GM21529 (cell line): ENCODE measurements at regions not wholly inside any gene's neighbourhood (a gene's known extent, or its start where the extent isn't known, plus 50 kb on each side); places are given as distances from the start of the nearest gene placed in this dataset.
A peak's percentile ranks its signal among the peaks of the same experiment; 100 is the strongest.

ENCODE experiments used
- ATAC-seq: cut with Tn5 transposase; IDR thresholded peaks from one replicate; pipeline ENCODE4 v1.9.1; 2021; ENCODE audit not compliant: unreplicated experiment

- no peak for ATAC-seq
Observed at GRCh38 chr12:67425394-67425793, 156.2 kb downstream of the CAND1 start.

DNA sequence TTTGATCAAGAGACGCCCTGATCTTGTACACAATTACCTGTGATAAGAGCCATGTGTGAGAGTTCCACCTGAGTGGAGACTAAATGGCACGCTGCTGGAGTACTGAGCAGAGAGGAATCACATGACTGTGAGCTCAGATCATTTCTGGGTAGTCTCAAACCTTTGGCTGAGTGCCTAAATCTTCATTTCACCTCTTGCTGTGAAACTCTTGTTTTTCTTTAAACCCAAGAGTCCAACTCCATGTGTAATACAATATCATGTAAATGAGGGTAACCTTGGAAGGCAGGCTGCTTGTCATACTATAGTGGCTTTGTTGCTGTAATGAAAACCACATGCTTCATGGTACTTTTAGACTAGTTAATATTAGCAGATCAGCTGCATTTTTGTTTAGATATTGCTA is 156.9 kb downstream of the CAND1 start:
- no peak for ATAC-seq

DNA sequence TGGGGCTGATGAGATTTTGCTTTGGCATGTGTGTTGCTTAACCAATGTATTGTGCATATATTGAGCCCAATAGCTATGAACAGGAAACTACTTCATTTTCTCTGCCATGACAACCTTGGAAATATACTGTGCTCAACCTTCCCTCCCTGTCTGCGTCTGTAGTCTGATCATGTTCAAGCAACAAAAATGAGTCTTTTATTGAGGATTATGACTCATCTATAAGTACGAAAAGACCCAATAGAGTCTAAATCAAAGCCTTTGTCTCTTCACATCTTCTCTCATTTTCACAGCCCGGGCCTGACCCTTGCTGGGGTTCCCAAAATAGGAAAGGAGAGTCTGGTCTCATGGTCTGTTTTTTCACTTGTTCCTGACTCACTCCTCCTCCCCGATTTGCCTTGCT is 158.2 kb downstream of the CAND1 start:
- ATAC-seq: no peak

DNA sequence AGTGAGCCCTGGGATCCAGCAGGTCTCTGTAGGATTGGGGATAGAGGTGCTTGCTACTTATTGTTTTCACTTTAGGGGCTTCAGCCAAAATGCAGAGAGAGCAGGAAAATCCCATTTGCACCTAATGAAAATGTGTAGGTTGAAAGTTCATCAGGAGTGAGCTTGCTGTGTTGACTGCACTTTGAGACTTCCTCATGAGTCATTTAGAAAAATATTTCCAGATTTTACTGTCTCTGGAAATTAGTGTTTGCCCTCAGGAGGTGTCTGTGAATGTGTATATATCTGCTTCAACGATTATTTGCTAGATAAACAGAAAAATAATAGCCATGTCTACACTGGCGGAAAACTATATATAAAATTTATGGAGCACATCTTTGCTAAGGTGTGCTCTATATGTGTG is 159.3 kb downstream of the CAND1 start:
- ATAC-seq: no peak

- no peak for ATAC-seq
Observed at GRCh38 chr12:67430708-67431335, 161.7 kb downstream of the CAND1 start.

DNA sequence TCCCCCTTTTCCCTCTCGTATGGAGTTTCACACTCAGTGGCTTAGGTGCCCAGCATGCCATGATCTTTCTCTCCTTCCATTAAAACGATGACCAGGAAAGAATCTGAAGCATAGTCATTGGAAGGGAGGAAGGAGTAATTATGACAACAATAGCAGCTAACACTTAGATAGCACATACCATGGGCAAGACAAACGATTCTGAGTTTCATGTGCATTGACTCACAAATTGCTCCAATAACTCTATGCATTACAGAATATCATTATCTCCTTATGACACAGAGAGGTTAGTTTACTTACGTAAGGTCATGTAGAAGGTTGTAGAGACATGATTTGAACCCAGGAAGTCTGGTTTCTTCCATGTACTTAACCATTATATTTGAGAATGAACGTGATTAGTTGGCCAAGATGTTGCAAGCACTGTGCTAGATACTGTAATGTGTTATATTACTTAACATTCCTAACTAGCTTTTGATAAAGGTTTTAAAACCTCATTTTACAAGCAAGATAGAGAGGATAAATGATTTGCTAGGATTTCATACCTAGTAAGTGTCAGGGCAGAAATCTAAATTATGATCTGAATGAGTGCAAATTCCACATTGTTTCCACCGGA is 162.4 kb downstream of the CAND1 start:
- ATAC-seq: no peak

DNA sequence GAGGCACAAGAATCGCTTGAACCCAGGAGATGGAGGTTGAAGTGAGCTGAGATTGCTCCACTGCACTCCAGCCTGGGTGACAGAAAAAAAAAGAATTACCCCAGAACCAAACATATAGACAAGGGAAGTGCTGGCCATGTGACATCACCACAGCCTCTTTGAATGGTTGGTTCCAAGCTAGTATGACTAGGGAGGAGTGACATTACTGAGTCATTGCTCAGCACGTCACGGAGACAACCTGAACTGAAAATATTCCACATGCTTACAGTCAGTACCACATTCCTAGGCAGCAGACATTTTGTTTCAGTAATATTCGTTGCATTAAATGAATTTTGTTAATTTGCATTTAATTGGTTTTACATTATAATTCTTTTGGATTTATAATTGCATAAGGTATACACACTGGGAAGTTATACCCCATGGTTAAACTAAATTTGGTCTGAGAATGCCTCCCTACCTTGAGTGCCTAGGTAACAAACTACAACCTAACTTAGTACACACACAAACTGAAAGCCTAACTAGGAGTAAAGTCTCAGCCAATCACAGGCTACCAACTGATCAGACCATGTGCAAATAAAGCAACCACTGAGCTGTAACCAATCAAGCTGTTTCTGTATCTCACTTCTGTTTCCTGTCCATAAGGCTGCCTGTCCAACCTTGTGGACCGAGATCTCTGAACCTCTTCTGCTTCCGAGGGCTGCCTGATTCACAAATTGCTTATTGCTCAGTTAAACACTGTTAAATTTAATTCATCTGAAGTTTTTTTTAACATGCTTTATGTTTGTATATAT is 164.4 kb downstream of the CAND1 start:
- ATAC-seq: peak; percentile 91

DNA sequence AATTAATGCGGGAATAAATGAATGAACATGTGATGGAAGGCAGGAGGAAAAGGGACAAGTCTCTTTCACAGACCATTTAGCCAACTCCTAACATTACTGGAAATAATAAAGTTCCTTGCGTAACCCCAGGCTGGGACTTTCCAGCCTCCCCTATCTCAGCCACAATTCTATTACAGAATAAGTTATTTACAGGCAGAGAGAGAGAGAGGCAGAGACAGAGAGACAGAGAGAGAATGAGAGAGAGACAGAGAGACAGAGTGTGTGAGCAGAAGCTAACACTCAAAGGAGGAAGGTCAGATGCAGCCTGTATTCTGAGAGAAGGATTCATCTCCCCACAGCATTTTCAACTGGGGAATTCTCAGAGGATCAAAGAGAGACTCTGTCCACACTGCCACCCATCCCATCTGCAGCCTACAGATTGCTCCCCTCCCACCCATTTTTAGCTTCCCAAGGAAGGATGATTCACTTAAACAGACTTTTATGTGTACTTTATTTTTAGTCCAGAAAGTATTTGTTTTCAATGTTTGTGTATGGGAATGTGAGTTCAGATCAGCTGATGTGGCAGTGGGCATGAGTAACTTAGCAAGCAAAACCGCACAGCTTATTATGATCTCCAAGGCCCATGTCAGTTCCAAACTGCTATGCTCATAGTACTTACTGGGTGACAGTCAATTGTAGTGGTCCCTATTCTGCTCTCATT is 165.7 kb downstream of the CAND1 start:
- ATAC-seq: no peak

GRCh38 chr12:67436230-67436629 is 167.1 kb downstream of the CAND1 start:
- no peak for ATAC-seq

DNA sequence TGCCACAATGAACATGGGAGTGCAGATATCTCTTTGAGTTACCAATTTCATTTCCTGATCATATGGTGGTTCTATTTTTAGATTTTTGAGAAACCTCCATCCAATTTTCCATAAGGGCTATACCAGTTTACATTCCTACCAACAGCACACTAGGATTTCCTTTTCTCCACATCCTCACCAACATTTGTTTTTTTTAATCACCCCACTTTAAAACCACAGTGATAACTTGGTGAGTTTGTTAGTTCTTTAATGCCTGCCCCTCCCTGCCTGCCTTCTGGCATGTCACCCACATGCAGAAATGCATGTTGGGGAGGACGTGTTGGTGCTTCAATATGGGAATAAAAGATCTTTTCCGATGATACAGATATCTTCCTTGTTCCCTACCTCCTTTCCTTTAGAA is 167.9 kb downstream of the CAND1 start:
- ATAC-seq: no peak

DNA sequence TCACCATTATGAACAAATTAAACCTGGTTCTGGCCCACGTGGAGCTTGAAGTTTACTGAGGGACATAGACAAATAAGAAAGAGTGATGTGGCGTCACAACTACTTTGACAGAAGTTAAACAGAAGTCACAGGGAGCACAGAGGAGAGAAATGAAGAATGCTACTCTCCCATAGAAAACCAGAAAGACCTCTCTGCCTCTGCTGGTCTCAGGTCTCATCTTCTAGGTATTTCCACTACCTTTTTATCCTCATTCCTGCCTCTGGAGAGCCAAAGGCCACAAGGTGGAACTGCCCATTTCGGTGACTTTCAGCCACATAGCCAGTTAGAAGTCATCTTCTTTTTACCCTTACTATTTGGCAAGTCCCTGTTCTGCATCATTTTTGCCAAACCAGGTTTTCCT is 170.5 kb downstream of the CAND1 start:
- ATAC-seq: no peak

DNA sequence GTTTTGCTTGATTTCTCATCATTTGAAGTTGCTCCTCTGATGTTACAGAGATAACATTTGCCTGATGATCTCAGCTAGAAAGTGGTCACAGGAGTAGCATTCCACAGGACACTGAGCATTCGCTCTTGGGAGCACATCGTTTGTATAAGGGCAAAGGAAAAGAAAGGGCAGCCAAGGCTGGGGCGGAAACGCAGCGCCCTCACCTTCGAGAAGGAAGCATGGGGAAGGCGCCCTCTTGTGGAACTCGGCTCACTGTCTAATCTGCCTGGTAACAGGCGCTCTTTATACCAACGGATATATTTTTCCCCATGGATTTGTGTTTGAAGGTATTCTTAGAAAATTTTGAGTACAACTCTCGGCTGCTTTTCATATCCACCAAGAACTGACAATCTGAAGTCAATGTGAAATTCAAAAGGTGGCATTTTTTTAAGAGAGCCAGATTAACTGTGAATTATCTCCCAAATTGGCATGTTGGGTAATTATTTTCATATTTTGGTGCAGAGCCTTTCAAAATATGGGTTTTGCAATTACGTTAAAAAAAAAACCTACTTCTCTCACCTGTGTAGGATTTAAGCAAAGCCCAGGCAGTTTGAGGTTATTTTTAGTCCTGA is 172.7 kb downstream of the CAND1 start:
- peak; percentile 97 for ATAC-seq

GRCh38 chr12:67442347-67442841 is 173.2 kb downstream of the CAND1 start:
- no peak for ATAC-seq

DNA sequence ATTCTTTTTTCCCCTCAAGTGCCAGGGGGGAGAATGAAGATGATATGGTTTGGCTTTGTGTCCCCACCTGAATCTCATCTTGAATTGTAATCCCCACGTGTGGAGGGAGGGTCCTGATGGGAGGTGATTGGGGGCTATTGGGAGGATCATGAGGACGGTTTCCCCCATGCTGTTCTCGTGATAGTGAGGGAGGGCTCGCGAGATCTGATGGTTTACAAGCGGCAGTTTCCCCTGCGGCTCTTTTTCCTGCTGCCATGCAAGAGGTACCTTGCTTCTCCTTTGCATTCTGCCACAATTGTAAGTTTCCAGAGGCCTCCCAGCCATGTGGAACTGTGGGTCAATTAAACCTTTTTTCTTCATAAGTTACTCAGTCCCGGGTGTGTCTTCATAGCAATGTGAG is 173.7 kb downstream of the CAND1 start:
- ATAC-seq: no peak

DNA sequence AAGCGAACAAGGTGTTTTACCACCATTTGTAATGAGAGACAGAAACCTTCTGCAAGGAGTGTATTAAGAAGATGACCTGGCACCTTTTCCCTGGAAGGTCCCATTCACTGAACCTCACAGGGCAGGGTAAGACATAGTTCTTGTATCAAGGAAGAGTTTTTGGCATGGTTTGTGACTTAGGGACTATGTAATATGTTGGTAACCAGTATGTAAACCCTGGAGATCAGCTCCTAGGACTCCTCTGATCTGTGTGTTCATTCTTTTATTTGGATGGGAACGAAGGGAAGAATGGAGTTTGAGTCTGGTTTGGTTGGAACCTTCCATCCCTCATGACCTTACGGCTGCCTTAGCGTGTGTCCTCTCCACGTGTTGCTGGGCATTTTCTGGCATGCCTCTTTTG is 175.4 kb downstream of the CAND1 start:
- no peak for ATAC-seq

DNA sequence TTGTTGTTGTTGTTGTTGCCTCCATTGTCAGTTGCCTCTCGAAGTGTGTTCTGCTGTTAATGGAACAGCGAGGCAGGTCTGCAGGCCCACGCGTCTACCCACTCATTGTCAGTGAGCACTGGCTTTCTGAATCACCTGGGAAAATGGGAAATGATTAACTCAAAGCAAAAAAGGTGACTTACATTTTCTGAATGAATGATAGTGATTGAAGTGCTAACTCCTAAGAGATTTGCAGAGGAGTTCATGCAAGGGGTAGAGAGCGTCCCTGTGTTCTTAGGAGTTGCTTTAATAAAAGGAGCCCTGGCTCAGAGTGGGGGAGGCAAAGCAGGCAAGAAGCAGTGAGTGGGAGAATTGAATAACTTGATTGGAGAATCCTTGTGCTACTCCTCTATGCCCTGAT is 177.6 kb downstream of the CAND1 start:
- ATAC-seq: no peak

DNA sequence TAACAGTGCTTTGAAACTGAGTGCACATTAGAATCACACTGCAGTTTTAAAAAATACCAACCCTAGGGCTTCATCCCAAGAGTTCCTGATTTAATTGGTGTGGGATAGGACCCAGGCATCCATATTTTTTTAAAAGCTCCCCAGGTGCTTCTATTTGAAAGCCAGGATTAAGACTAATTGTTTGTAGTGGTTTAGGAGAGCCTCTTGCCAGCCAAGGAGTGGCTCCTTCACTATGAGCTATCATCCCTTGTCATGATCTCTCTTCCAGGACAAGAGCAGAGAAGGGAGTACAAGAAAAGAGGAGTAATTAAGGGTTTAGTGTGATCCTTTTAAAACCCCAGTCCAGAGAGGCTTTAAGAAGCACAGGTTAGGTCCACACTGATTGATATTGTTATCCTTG is 178.0 kb downstream of the CAND1 start:
- ATAC-seq: no peak

GRCh38 chr12:67449591-67450052 is 180.5 kb downstream of the CAND1 start:
- ATAC-seq: peak; percentile 73

- ATAC-seq: no peak
Observed at GRCh38 chr12:67450441-67450840, 181.3 kb downstream of the CAND1 start.

DNA sequence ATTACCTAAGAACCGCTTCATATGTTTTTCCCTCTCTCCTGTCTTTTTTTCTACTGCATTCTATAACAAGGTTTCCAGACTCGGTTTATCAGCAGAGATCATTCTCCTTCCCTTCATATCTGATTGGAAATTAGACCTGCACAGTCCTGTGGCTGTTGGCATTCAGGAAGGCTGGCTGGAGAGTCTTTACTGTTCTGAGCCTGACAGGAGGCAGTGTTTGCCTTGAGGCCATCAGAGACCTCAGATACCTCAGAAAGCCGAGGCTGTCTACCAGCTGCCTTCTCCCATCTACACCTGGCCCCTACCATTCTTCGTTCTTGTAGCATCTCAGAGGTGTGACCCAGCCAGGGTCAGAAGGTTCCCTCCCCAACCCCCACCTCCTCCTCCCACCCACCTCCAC is 182.0 kb downstream of the CAND1 start:
- ATAC-seq: no peak
